ENCODE measurements at regions not wholly inside any gene's neighbourhood (a gene's known extent, or its start where the extent isn't known, plus 50 kb on each side); places are given as distances from the start of the nearest gene placed in this dataset.

GRCh38 chr10:105914432-105914831 lies 1250.1 kb downstream of the SORCS1 start:
- no peaks in the 10 kb centered on the region for H3K79me1 ChIP-seq (ENCODE audit: low read depth in 1 of 2, low read length in 2 of 2)
- H4K5ac ChIP-seq (ENCODE audit: low read depth, low read length) = no peak overlapping the region
- no peak overlapping the region for H2BK20ac ChIP-seq (ENCODE audit: low read depth, low read length)
- in situ Hi-C loops (cut with MboI; ENCODE audit: low sequenced_read_pairs) = no loop called here
- no peak overlapping the region for H3K27ac ChIP-seq (ENCODE audit: insufficient read depth, low read length)
- no peaks in the 10 kb centered on the region for H3K9me1 ChIP-seq (ENCODE audit: insufficient read depth, low read length)
- WGBS, 2 experiments (ENCODE audit: extremely low coverage in 2 of 2, insufficient read length in 1 of 2) = no CpG with 5 or more reads among the region's 1 CpG
- H3K18ac ChIP-seq (ENCODE audit: low read depth, low read length) = no peak overlapping the region
- H3K36me3 ChIP-seq (ENCODE audit: control insufficient read depth, insufficient read depth, low read length) = no peaks in the 10 kb centered on the region
- no peak overlapping the region for H2BK5ac ChIP-seq (ENCODE audit: low read depth, low read length, poor library complexity, severe bottlenecking)
- no peak overlapping the region for H3K4me2 ChIP-seq (ENCODE audit: low read depth, low read length)
- H2AK9ac ChIP-seq (replicated peaks; ENCODE audit: low read depth, low read length, poor library complexity) = no peak overlapping the region
- intact Hi-C loops (cut with micrococcal nuclease) = no loop called here
- no peak overlapping the region for H2BK120ac ChIP-seq (ENCODE audit: low read depth, low read length)
- CTCF ChIA-PET = no interaction called here
- H3K4me3 ChIP-seq (ENCODE audit: insufficient read depth, low read depth, low read length) = no peak overlapping the region
- H3K14ac ChIP-seq (replicated peaks; ENCODE audit: low read depth, low read length) = no peak overlapping the region
- H3K9ac ChIP-seq (ENCODE audit: low read depth, low read length) = no peak overlapping the region
- ATAC-seq (ENCODE audit: low read depth) (no peak), DNase-seq (no peak)
- no TSS peak for BruUV-seq (replicated peaks)
- H3K23ac ChIP-seq (ENCODE audit: low read depth, low read length) = no peak overlapping the region
- no peak overlapping the region for H4K8ac ChIP-seq (ENCODE audit: low read depth in 2 of 2, low read length in 2 of 2)
- H3K27me3 ChIP-seq (ENCODE audit: control insufficient read depth, insufficient read depth, low read length) = no peaks in the 10 kb centered on the region
- no peaks in the 10 kb centered on the region for H3K4me1 ChIP-seq (ENCODE audit: control insufficient read depth, insufficient read depth, low read length)
- no peak overlapping the region for H3K4ac ChIP-seq (ENCODE audit: low read depth, low read length)
- H2AFZ ChIP-seq (replicated peaks; ENCODE audit: low read length, poor library complexity) = no peak overlapping the region
- no peaks in the 10 kb centered on the region for H4K20me1 ChIP-seq (ENCODE audit: insufficient read depth, low read length)
- peaks cover 6% of the 10 kb centered on the region; the same call in 1 of the 2 replicates for H3K9me3 ChIP-seq (ENCODE audit: control insufficient read depth, insufficient read depth, low read length)
- no peak overlapping the region for H3K56ac ChIP-seq (ENCODE audit: extremely low read depth, insufficient read depth, low read length)
- no peak overlapping the region for H2AK5ac ChIP-seq (ENCODE audit: low read depth, low read length)
- no peak for TF ChIP-seq CEBPB (IDR thresholded peaks at IDR 0.05; ENCODE audit: low read depth, low read length)
- no peak for TF ChIP-seq RFX5 (IDR thresholded peaks at IDR 0.05; ENCODE audit: low read depth, low read length)
- TF ChIP-seq, protein P1, sequence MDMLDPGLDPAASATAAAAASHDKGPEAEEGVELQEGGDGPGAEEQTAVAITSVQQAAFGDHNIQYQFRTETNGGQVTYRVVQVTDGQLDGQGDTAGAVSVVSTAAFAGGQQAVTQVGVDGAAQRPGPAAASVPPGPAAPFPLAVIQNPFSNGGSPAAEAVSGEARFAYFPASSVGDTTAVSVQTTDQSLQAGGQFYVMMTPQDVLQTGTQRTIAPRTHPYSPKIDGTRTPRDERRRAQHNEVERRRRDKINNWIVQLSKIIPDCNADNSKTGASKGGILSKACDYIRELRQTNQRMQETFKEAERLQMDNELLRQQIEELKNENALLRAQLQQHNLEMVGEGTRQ (IDR thresholded peaks at IDR 0.05; ENCODE audit: low read depth, low read length) = no peak
- TF ChIP-seq MAFK (IDR thresholded peaks at IDR 0.05; ENCODE audit: low read depth, low read length) = no peak
- dilution Hi-C loops (cut with HindIII; ENCODE audit: low sequenced_read_pairs, unreplicated experiment) = no loop called here
- POLR2A ChIA-PET (ENCODE audit: unreplicated experiment) = no interaction called here
- H2BK15ac ChIP-seq (ENCODE audit: low read depth, low read length) = no peak overlapping the region
- H4K91ac ChIP-seq (ENCODE audit: insufficient read depth, low read depth, low read length) = no peak overlapping the region
